GM12878 (cell line): ENCODE measurements at regions not wholly inside any gene's neighbourhood (a gene's known extent, or its start where the extent isn't known, plus 50 kb on each side); places are given as distances from the start of the nearest gene placed in this dataset.

ENCODE experiments used
- ATAC-seq: fragments of 200-7000 bp; cut with Tn5 transposase; 3 replicates; pipeline ENCODE4 v1.9.1; 2020; ENCODE audit warnings: mild to moderate bottlenecking, moderate library complexity
- BruUV-seq: library from RNA; stranded (reverse); fragments of 400-500 nt; replicated peaks from 2 replicates; lab custom pipeline; 2021; lab: Mats Ljungman, UMichigan
- CTCF ChIA-PET: fragments of 300-600 bp; sonication (Branson Sonifier 250); formaldehyde crosslinking; extraction: SDS; loops from one replicate; lab custom pipeline; 2021; ENCODE audit warnings: inconsistent platforms; lab: Yijun Ruan, JAX
- POLR2A ChIA-PET: fragments of 350-600 bp; formaldehyde crosslinking; extraction: SDS; loops from one replicate; lab custom pipeline; 2021; ENCODE audit warnings: inconsistent platforms; lab: Charles Lee
- RAD21 ChIA-PET: fragments of 300-600 bp; sonication (Branson Sonifier 250); formaldehyde crosslinking; loops from one replicate; lab custom pipeline; 2023; ENCODE audit warnings: antibody characterized with exemption; ENCODE audit not compliant: unreplicated experiment; lab: Charles Lee
- SMC1A ChIA-PET: fragments of 300-600 bp; sonication (Branson Sonifier 250); formaldehyde crosslinking; loops from one replicate; lab custom pipeline; 2023; ENCODE audit not compliant: unreplicated experiment, uncharacterized antibody; lab: Charles Lee
- DNase-seq: peaks from one replicate; pipeline ENCODE4 v3.0.0-alpha.2; 2011; ENCODE audit warnings: low read depth, low spot score
- FAIRE-seq: peaks from 3 replicates; lab custom pipeline; 2011; peaks lifted over from hg19 to GRCh38; lab: Jason Lieb, UNC
- H2AFZ ChIP-seq: 2 replicates; pipeline ENCODE4 v1.6.0; 2011; ENCODE audit warnings: low read depth, low read length, control low read depth; ENCODE audit not compliant: control insufficient read depth
- H3K27ac ChIP-seq: 2 replicates; pipeline ENCODE4 v1.5.1; 2011; ENCODE audit warnings: control low read depth; ENCODE audit not compliant: control insufficient read depth, insufficient read depth
- H3K27me3 ChIP-seq, 2 experiments: replicated peaks in 1 of 2; 2 replicates each; pipeline versions ENCODE4 v1.6.0 to v1.6.1; 2011; ENCODE audit warnings: low read length in 1 of 2; ENCODE audit not compliant: control insufficient read depth in 2 of 2, insufficient read depth in 2 of 2
- H3K36me3 ChIP-seq, 2 experiments: 2 replicates each; pipeline ENCODE4 v1.5.1; 2011; ENCODE audit warnings: low read length in 1 of 2; ENCODE audit not compliant: control insufficient read depth in 2 of 2, insufficient read depth in 2 of 2
- H3K4me1 ChIP-seq: 2 replicates; pipeline ENCODE4 v1.6.1; 2011; ENCODE audit warnings: mild to moderate bottlenecking, low read length, moderate library complexity, mixed read lengths; ENCODE audit not compliant: control insufficient read depth, insufficient read depth
- H3K4me2 ChIP-seq: 2 replicates; pipeline ENCODE4 v1.6.0; 2011; ENCODE audit warnings: control low read depth; ENCODE audit not compliant: control insufficient read depth, insufficient read depth
- H3K4me3 ChIP-seq: fragments of 200-600 bp; sonication (generic); 2 replicates; pipeline ENCODE4 v1.5.1; 2016
- H3K79me2 ChIP-seq: 2 replicates; pipeline ENCODE4 v1.6.0; 2011; ENCODE audit warnings: low read length; ENCODE audit not compliant: control insufficient read depth, insufficient read depth
- H3K9ac ChIP-seq: 2 replicates; pipeline ENCODE4 v1.8.0; 2011; ENCODE audit warnings: low read length, control low read depth, mixed read lengths; ENCODE audit not compliant: control insufficient read depth, insufficient read depth
- H3K9me3 ChIP-seq: replicated peaks from 3 replicates; pipeline ENCODE4 v1.5.1; 2011; ENCODE audit warnings: mild to moderate bottlenecking, low read length; ENCODE audit not compliant: control insufficient read depth, insufficient read depth
- H4K20me1 ChIP-seq: 2 replicates; pipeline ENCODE4 v1.6.0; 2011; ENCODE audit not compliant: control insufficient read depth, insufficient read depth
- EED ChIP-seq: sonication (generic); IDR thresholded peaks from 2 replicates; pipeline ENCODE4 v1.6.1; 2016; ENCODE audit warnings: antibody characterized with exemption, low read depth
- FOXM1 ChIP-seq: IDR thresholded peaks from 2 replicates; pipeline ENCODE4 v1.6.1; 2012; ENCODE audit warnings: low read depth, mild to moderate bottlenecking, inconsistent platforms, low read length, moderate library complexity
- MYB ChIP-seq: fragments of 150-350 bp; IDR thresholded peaks from 2 replicates; pipeline ENCODE4 v1.6.1; 2014; ENCODE audit warnings: mild to moderate bottlenecking, low read depth, low read length, borderline replicate concordance
- NFIC ChIP-seq: IDR thresholded peaks from 2 replicates; pipeline ENCODE4 v1.6.1; 2012; ENCODE audit warnings: low read depth, mild to moderate bottlenecking, inconsistent platforms, low read length, moderate library complexity
- POLR2AphosphoS5 ChIP-seq: IDR thresholded peaks from 2 replicates; pipeline ENCODE4 v1.6.1; 2011; ENCODE audit warnings: mild to moderate bottlenecking, low read length, inconsistent platforms
- WRNIP1 ChIP-seq: IDR thresholded peaks from 2 replicates; pipeline ENCODE4 v1.6.1; 2011; ENCODE audit warnings: low read depth, low read length, improper control_type of control experiment, borderline replicate concordance
- ZNF24 ChIP-seq: fragments of 450-650 bp; IDR thresholded peaks from 2 replicates; pipeline ENCODE4 v1.6.1; 2017; ENCODE audit warnings: antibody characterized with exemption, mild to moderate bottlenecking
- ZNF622 ChIP-seq: fragments of 450-650 bp; IDR thresholded peaks from 2 replicates; pipeline ENCODE4 v1.6.1; 2017; ENCODE audit warnings: mild to moderate bottlenecking, inconsistent platforms
- ZSCAN29 ChIP-seq: fragments of 450-650 bp; IDR thresholded peaks from 2 replicates; pipeline ENCODE4 v1.6.1; 2017; ENCODE audit warnings: mild to moderate bottlenecking, moderate library complexity
- WGBS: methylation state at CpG from one replicate; pipeline ENCODE4 v1.1.6; 2016; ENCODE audit warnings: low lambda C conversion rate; ENCODE audit not compliant: insufficient replicate concordance, insufficient coverage; ENCODE audit errors: missing lambda C conversion rate; 5-methylcytosine and 5-hydroxymethylcytosine counted together
- in situ Hi-C: fragments of 300-500 bp; cut with MboI; formaldehyde crosslinking; loops from 9 replicates; pipeline ENCODE4 v1.14.3; 2018; ENCODE audit warnings: mixed read lengths
- intact Hi-C: fragments of 100-400 bp; cut with micrococcal nuclease; formaldehyde crosslinking; loops from one replicate; pipeline ENCODE4 v1.14.2; 2022; ENCODE audit not compliant: unreplicated experiment
- TF ChIP-seq, protein P1 (sequence below): IDR thresholded peaks from 2 replicates; pipeline ENCODE4 v1.6.1; 2012; ENCODE audit warnings: low read depth, low read length, improper control_type of control experiment
- TF ChIP-seq, protein P2 (sequence below): fragments of 450-650 bp; IDR thresholded peaks from 2 replicates; pipeline ENCODE4 v1.6.1; 2017; ENCODE audit warnings: antibody characterized with exemption, mild to moderate bottlenecking, moderate library complexity

- no peaks in the 10 kb centered on the region for H3K9me3 ChIP-seq
- no peak overlapping the region for H3K27ac ChIP-seq
- no peak overlapping the region for H2AFZ ChIP-seq
- BruUV-seq, result no TSS peak
- H3K36me3 ChIP-seq, result no peaks in the 10 kb centered on the region
- POLR2A ChIA-PET, result no interaction called here
- intact Hi-C loops, result no loop called here
- H3K4me3 ChIP-seq, result no peak overlapping the region
- CTCF ChIA-PET, result no interaction called here
- TF ChIP-seq NFIC, result no peak
- TF ChIP-seq EED, result no peak
- TF ChIP-seq ZSCAN29, result no peak
- no peak for TF ChIP-seq ZNF24
- no peak for TF ChIP-seq FOXM1
- TF ChIP-seq MYB, result no peak
- no peak for TF ChIP-seq WRNIP1
- WGBS, result 6% methylated on average over 3 of the region's 3 CpGs
- DNase-seq, result no peak
- no peak for ATAC-seq
- H4K20me1 ChIP-seq, result no peaks in the 10 kb centered on the region
- SMC1A ChIA-PET, result no interaction called here
- H3K27me3 ChIP-seq, result peaks cover 0 to 1% of the 10 kb centered on the region in 2 experiments; a peak in 1 of 4 replicates
- H3K4me2 ChIP-seq, result no peak overlapping the region
- no peaks in the 10 kb centered on the region for H3K79me2 ChIP-seq
- FAIRE-seq, result no peak
- H3K9ac ChIP-seq, result no peak overlapping the region
- in situ Hi-C loops, result no loop called here
- no peaks in the 10 kb centered on the region for H3K4me1 ChIP-seq
- RAD21 ChIA-PET, result no interaction called here
Observed at GRCh38 chr17:73769479-73769878, 125.2 kb upstream of the SDK2 start.

GRCh38 chr17:73770115-73770848 lies 126.0 kb upstream of the SDK2 start:
- no peak for DNase-seq
- Histone ChIP-seq H3K9me3 (no peaks in the 10 kb centered on the region), H3K4me3 (no peak overlapping the region), H3K4me2 (no peak overlapping the region), H3K4me1 (no peaks in the 10 kb centered on the region), H3K27ac (no peak overlapping the region), H3K36me3 (no peaks in the 10 kb centered on the region), H3K9ac (no peak overlapping the region), H2AFZ (no peak overlapping the region), H3K27me3 (0 out of 4 replicates have a peak, but pooled peaks cover 0 to 1% of the 10 kb centered on the region in 2 experiments), H3K79me2 (no peaks in the 10 kb centered on the region), H4K20me1 (no peaks in the 10 kb centered on the region)
- WGBS, result 10% methylated on average over 12 of the region's 12 CpGs
- ChIA-PET CTCF (no interaction called here), SMC1A (no interaction called here), RAD21 (no interaction called here), POLR2A (no interaction called here)
- in situ Hi-C loops (no loop called here), intact Hi-C loops (no loop called here)
- TF ChIP-seq, protein P1, sequence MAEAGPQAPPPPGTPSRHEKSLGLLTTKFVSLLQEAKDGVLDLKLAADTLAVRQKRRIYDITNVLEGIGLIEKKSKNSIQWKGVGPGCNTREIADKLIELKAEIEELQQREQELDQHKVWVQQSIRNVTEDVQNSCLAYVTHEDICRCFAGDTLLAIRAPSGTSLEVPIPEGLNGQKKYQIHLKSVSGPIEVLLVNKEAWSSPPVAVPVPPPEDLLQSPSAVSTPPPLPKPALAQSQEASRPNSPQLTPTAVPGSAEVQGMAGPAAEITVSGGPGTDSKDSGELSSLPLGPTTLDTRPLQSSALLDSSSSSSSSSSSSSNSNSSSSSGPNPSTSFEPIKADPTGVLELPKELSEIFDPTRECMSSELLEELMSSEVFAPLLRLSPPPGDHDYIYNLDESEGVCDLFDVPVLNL, result no peak
- TF ChIP-seq POLR2AphosphoS5, result no peak
- TF ChIP-seq ZNF24, result no peak
- TF ChIP-seq, protein P2, sequence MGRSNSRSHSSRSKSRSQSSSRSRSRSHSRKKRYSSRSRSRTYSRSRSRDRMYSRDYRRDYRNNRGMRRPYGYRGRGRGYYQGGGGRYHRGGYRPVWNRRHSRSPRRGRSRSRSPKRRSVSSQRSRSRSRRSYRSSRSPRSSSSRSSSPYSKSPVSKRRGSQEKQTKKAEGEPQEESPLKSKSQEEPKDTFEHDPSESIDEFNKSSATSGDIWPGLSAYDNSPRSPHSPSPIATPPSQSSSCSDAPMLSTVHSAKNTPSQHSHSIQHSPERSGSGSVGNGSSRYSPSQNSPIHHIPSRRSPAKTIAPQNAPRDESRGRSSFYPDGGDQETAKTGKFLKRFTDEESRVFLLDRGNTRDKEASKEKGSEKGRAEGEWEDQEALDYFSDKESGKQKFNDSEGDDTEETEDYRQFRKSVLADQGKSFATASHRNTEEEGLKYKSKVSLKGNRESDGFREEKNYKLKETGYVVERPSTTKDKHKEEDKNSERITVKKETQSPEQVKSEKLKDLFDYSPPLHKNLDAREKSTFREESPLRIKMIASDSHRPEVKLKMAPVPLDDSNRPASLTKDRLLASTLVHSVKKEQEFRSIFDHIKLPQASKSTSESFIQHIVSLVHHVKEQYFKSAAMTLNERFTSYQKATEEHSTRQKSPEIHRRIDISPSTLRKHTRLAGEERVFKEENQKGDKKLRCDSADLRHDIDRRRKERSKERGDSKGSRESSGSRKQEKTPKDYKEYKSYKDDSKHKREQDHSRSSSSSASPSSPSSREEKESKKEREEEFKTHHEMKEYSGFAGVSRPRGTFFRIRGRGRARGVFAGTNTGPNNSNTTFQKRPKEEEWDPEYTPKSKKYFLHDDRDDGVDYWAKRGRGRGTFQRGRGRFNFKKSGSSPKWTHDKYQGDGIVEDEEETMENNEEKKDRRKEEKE, result no peak
- no peak for TF ChIP-seq ZNF622
- no TSS peak for BruUV-seq
- ATAC-seq, result no peak
- FAIRE-seq, result no peak
